Stimulated activated CD4-positive, alpha-beta T cell treated with anti-CD3 and anti-CD28 coated beads, Interleukin-12 subunit alpha, Interleukin-12 subunit beta, amount 100 ng/mL, for 48 hours (primary cell): ENCODE measurements at regions not wholly inside any gene's neighbourhood (a gene's known extent, or its start where the extent isn't known, plus 50 kb on each side); places are given as distances from the start of the nearest gene placed in this dataset.

ENCODE experiments used
- DNase-seq, 3 donors: peaks; one replicate each; pipeline ENCODE4 v3.0.0-alpha.2; 2020; ENCODE audit warnings: low read depth in 2 of 3, low spot score in 1 of 3

DNA sequence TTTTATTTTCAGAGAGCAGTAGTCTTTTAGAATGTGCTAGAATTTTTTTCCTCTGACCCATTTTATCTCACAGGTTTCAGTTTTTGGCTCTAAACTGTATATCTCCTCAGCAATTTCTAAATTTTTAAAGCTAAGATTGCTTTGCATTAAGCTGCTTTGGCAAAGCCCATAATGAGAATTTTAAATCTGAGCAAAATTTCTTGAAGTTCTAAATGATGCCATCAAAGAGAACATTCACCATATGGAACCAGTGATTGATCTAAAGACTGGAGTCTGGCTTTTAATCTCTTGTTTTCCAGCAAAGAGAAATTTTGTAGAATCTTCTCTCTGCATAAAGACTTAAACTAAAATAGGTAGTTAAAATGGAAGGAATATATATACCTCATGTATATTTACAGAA lies 313.6 kb downstream of the TBC1D32 start:
- DNase-seq: no peak

GRCh38 chr6:121008553-121008952 lies 325.7 kb downstream of the TBC1D32 start:
- no peak for DNase-seq

GRCh38 chr6:121006024-121006423 lies 328.3 kb downstream of the TBC1D32 start:
- DNase-seq: no peak

DNA sequence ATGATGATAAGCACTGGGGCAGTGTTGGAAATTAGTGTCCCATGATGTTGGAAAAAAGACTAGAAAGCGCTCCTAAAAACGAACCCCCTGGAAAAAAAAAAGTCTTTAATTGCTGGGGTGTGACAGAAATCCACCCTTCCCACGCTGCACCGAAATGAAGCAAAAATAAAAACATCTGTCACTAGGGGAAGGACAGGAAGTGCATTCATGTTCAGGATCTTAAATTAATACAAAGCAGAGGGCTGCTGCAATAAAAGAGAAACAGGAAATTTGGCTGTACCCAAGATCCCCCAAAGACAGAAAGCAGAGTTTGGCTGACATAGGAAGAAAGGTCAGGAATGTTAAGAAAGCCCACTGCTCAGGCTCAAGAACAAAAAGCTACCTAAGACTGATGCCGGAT lies 333.9 kb downstream of the TBC1D32 start:
- DNase-seq: no peak

DNA sequence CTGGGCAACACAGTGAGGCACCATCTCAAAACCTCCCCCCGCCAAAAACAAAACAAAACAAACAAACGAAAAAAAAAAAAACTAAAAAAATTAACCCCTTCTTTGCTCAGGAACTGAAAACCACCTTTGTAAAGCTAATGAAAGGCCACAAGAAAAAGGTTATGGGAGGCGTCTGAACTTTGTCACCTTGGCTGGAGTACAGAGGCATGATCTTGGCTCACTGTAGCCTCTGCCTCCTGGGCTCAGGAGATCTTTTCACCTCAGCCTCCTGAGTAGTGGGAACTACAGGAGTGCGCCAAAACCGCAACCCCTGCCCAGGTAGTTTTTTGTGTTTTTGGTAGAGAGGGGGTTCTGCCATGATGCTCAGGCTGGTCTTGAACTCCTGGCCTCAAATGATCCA lies 337.9 kb downstream of the TBC1D32 start:
- DNase-seq: no peak

GRCh38 chr6:120994573-120994967 lies 339.7 kb downstream of the TBC1D32 start:
- no peak for DNase-seq

DNA sequence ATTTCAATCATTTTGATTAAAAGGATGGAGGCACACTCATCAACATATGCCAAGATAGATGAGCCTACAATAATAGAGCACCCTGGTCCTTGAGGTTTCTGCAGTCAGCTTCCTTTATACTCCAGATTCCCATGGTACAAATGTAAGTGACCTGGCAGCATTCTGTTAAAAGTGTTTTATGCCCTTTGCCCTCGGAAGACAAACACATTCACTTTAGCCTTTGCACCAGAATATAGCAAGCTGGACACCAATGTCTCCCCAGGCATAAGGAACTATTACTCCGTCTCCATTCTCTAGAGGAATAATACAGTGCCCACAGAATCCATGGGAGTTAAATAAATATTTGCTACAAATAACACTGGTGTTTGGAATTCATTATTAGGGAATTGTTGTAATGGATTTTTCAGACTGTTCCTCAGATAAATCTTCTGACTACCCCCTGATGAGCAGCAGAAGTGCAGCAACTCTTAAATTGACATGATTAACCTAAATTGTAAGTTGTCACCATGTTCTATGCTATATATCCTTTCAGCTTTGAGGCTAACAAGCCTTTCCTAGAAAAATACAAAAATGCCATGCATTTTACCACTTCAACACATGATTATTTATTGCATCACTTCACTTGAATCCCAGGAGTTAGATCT lies 340.2 kb downstream of the TBC1D32 start:
- no peak for DNase-seq

GRCh38 chr6:120992257-120992656 lies 342.0 kb downstream of the TBC1D32 start:
- no peak for DNase-seq

GRCh38 chr6:120990866-120991265 lies 343.4 kb downstream of the TBC1D32 start:
- DNase-seq: no peak

- no peak for DNase-seq
Measured at GRCh38 chr6:120981835-120982234, 352.4 kb downstream of the TBC1D32 start.

GRCh38 chr6:120966321-120966720 lies 368.0 kb downstream of the TBC1D32 start:
- DNase-seq: no peak

- DNase-seq: no peak
Measured at GRCh38 chr6:120965814-120966213, 368.5 kb downstream of the TBC1D32 start.

GRCh38 chr6:120960761-120961160 lies 373.5 kb downstream of the TBC1D32 start:
- no peak for DNase-seq

GRCh38 chr6:120954111-120954510 lies 380.2 kb downstream of the TBC1D32 start:
- DNase-seq: no peak

GRCh38 chr6:120951258-120951657 lies 383.0 kb downstream of the TBC1D32 start:
- DNase-seq: no peak

- DNase-seq: no peak
Measured at GRCh38 chr6:120947111-120947510, 387.2 kb downstream of the TBC1D32 start.

DNA sequence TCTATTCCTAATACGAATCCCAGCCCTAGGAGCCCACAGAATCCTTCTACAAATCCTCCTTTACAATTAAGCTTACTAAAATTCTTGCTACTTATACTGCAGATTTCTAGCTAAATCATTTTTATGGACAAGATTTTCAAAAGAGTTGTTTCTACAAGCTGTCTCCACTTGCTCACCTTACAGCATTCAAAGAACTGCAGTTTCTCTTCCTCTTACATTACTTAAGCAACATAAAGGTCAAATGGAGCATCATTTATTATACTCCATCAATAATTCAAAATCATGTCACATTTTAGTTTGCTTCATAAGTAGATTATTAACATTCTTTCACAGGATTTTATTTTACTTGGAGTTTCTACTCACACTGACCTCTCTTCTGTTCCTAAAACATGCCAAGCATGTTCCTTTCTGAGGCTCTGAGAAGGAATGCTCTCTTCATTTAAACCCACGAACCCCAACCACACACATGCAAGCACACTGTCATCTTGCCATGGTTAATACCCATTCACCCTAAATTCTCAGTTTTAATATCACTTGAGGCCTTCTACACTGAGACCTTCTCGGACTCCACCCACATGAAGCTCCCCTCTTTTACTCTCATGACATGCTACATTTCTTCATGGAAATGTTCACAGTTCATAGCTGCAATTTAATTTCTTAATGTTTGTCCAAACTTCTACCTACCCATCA lies 388.2 kb downstream of the TBC1D32 start:
- no peak for DNase-seq

DNA sequence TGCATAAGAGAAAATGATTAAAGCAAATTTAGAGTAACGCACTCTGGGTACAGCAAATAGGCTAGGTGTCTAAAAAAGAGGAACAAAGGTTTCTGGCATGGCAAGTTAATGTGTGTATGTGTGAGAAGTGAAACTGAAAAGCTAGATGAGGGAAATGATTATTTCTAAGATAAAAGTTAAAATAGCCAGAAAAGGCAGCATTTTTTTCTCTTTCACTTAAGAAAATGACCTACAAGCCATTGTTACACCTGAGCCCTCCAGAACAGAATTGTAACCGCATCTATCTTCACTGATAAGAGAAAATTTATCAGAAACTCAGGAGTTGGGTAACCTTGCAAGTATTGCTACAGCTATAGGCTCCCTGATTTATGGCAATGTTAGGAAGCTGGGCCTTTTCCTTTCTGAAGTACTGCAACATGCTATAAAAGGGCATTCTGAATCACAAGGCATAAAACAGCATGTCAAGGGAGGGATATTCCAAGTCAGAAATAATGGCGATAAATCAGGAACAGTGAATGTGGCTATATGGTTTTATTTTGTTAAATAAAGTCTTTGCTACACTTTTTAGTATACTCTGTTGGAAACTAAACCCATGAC lies 395.3 kb downstream of the TBC1D32 start:
- DNase-seq: no peak

- DNase-seq: no peak
Measured at GRCh38 chr6:120938164-120938875, 396.0 kb downstream of the TBC1D32 start.

GRCh38 chr6:120935908-120936307 lies 398.4 kb downstream of the TBC1D32 start:
- DNase-seq: no peak

DNA sequence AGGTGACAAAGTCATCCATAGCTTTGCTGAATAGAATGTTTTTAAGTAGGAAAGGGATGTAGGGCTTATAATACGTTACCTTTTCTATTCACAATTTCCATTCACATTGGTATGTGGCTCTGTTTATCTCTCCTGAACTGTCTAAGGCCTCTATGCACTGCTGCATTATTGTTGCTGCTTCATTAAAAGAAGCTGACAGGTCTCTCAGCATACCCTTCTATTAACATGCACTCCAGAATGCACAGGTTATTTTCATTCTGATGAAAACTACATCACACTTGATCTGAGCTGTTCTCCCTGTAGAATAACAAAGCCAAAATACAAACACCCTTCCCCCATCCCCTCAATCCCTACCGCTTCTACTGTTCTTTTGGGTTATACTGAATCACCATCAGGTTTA lies 399.3 kb downstream of the TBC1D32 start:
- DNase-seq: no peak
